IPS-18c (cell line): ENCODE measurements at regions not wholly inside any gene's neighbourhood (a gene's known extent, or its start where the extent isn't known, plus 50 kb on each side); places are given as distances from the start of the nearest gene placed in this dataset.

Experiments used
- H3K4me3 ChIP-seq: 2 replicates; pipeline ENCODE4 v1.7.0; 2013; ENCODE audit warnings: low read depth, mild to moderate bottlenecking, low read length, moderate library complexity; ENCODE audit not compliant: insufficient read depth
- H3K9me3 ChIP-seq: one replicate; pipeline ENCODE4 v1.6.1; 2013; ENCODE audit warnings: mild to moderate bottlenecking, low read length, moderate library complexity; ENCODE audit not compliant: control insufficient read depth, insufficient read depth

DNA sequence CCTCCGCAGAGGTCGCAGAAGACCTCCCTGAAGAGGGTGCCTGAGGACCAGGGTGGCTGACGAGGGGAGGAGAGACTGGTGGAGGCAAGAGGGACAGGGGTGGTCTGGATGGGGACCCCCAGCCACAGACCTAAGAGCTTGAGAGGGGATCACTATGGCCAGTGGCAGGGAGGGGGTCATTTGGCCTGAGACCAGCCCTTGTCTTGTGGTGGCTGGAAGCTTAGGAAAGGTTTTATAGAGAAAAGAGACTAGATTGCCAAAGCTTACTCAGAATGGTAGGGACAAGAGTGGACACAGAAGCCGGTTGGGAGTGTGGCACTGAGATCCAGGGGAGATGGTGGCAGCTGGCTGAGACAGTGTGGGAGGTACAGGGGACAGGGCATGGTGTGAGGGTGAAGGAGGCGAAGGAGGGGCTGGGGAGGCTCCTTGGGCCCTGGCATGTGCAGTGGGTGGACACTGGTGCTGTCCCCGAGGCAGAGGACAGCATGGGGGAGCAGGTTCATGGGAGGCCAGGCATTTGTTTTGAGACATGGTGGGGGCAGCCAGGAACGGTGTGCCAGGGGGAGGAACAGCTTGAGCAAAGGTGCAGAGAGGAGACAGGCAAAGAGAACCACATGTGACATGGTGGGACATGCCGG lies 123.0 kb downstream of the C9orf50 start:
- Histone ChIP-seq H3K9me3 (no peaks in the 10 kb centered on the region), H3K4me3 (no peak overlapping the region; the same call in 1 of the 2 replicates)

- Histone ChIP-seq H3K4me3 (peak overlapping the region; percentile 59; the same call in 1 of the 2 replicates), H3K9me3 (no peaks in the 10 kb centered on the region)
Observed at GRCh38 chr9:129497005-129497812, 123.7 kb downstream of the C9orf50 start.

DNA sequence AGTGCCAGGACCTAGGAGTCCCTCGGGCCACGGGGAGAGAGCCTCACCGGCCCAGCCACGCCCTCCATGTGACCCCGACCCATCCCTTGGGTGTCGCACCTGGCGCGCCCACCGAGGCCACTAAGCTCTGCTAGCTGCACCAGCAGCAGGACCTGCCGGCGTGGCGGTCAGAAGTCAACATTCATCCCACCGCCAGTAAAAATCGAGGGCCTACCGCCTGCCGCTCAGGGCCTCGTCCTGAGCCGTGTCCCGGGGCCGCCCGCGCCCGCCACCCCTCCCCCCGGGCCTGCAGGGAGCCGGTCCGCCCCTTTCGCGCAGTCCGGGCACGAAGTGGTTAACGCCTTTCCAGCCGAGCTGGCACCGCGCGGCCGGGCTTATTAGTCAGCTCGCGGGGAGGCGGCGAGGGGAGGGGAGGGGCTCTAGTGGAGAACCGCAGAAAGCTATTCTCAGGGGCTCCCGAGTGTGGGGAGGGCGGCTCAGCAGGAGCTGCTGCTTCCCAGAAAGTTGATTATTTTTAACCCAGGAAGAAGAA lies 124.4 kb downstream of the C9orf50 start:
- no peaks in the 10 kb centered on the region for H3K9me3 ChIP-seq
- peak overlapping the region; percentile 59 for H3K4me3 ChIP-seq

DNA sequence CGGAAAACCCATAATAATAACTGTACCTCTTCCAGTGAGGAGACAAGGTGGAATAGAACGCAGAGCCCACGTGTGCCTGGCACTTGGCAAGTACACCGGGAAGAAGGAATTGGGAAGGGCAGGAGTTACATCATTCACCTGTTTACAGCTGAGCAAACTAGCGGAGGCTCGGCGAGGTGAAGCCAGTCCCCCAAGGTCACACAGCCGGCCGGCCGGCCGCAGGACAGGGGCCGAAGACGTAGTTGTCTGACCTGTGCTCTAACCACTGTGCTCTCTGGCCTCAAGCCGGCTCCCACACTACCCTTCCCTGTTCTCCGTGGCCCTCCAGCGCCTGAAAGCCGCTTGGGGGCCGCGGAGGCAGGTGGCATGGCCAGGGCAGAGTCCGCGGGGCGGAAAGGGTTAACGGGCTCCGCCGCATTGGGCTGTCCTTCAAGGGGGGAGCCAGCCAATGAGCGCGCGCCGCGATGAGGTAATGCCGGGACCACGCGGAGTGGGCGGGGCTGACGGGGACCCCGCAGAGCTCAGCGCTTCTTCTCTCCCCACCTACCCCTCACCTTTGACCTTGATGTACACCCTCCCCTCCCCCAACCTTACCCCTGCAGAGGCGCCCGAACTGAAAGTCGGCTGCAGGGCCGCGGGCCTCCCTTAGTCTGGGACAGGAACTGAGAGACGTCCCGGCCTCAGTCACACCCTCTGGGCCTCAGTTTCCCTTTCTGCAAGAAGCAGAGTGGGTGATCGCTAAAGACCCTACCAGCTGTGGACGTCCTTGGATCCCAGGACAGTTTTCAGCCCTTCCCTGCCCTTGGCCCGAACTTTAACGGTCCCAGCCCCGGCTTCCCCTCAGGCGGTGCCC lies 125.1 kb downstream of the C9orf50 start:
- H3K9me3 ChIP-seq = no peaks in the 10 kb centered on the region
- H3K4me3 ChIP-seq = peak overlapping the region; percentile 59

- no peaks in the 10 kb centered on the region for H3K9me3 ChIP-seq
- no peak overlapping the region for H3K4me3 ChIP-seq
Observed at GRCh38 chr9:129494113-129494789, 126.7 kb downstream of the C9orf50 start.

- Histone ChIP-seq H3K4me3 (no peak overlapping the region), H3K9me3 (no peaks in the 10 kb centered on the region)
Observed at GRCh38 chr9:129493706-129494047, 127.2 kb downstream of the C9orf50 start.

GRCh38 chr9:129493002-129493705 lies 127.7 kb downstream of the C9orf50 start:
- H3K9me3 ChIP-seq = no peaks in the 10 kb centered on the region
- H3K4me3 ChIP-seq = no peak overlapping the region

- Histone ChIP-seq H3K4me3 (no peak overlapping the region), H3K9me3 (no peaks in the 10 kb centered on the region)
Observed at GRCh38 chr9:129491487-129491855, 129.4 kb downstream of the C9orf50 start.

DNA sequence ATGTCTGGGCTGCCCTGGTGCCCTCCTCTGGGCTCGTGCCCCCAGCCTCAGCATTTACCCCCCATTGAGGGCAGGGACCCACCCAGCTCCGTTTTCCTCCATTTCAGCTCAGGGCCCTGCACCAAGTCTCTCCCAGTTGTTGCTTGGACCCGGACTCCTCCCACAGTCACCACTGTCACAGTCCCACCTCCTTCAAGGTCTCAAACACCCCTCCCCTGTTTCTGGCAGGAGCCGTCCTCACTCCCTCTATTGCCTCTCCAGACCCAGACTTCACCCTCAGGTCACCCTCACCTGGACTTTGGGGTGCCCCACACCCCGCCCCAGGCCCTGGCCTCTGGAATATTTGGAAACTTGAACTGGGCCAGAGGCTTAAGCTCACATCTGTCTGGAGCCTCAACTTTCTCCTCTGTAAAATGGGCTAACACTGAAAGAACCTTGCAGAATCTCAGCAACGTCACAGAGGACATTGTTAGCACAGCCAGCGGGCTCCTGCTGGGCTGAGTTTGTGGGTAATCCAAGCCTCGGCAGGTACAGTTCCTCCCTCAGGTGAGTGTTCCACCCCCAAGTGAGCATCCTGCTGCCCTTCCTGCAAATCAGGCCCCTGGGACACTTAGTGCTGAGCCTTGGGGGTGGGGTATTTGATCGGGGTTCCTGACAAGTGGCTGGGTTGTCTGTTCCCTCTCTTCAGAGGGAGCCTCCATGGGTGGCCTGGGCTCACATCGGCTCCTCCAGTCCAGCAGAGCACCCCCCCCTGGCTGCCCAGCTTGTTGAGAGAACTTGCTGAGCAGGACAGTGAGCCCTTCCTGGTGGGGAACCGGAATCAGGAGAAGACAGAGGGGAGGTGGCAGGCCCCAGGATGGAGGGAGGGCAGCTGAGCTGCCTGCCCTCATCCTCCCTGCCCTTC lies 130.1 kb downstream of the C9orf50 start:
- Histone ChIP-seq H3K4me3 (no peak overlapping the region), H3K9me3 (no peaks in the 10 kb centered on the region)

DNA sequence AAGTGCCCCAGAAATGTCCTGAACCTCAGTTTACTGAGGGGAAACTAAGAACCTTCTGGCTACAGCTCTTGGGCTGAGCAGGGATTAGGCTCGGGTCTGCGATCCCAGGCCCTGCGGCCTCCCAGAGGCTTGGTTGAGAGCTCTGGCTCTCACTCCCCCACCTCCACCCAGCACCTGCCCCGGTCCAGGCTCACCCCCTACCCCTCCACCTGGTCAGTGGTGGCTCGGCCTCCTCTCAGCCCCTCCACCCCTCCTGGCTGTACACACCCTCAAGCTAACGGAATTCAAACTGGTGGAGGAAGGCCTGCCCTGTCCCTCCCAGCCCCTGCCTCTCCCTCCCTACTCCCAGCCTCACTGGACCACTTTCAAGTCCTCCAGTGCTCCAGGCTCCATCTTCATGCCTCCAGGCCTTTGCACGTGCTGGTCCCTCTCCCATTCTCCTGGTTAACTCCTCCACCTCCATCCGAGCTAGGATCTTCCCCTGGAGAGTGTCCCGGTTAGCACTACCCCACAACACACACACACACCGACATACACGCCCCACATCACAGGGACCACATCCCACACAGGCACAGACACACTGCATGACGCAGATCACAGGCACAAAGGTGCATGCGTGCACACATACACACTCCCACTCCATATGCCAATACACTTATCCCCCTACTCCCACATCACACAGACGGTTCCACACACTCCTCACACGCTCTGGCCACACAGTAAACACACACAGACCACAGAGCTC lies 130.9 kb downstream of the C9orf50 start:
- Histone ChIP-seq H3K9me3 (no peaks in the 10 kb centered on the region), H3K4me3 (no peak overlapping the region)

DNA sequence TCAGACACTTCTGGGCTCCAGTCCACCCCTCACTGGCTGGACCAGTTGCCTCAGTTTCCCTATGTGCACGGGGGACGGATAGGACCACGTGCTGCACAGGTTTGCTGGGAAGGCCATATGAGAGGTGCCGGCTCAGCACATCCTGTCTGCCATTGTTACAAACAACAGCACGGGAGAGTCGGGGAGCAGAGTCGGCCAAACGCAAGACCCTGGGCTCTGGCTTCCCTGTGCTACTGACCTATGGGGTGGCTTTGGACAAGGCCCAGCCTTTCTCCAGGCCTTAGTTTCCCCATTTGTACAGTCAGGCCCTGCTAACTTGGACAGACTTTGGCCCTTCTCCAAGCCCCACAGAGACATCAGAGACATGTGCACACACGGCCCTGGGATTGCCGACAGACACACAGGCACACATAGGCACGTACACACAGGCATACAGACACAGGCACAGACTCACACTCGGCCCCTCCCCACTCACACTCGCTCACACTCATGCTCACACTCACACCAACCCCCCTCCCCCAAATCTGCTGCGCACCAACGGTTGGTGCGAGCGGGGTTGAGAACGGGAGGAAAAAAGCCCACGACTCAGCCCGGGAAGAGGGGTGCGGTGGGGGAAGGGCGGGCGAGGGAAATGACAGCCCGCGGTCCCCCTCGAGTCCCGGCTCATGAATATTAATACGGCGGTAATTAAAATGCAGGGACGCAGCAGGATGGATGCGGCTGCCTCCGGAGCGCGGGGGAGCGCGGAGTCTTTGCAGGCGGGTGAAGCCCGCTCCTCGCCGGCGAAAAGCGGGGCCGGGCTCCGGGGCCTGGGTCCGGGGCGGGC lies 133.0 kb downstream of the C9orf50 start:
- Histone ChIP-seq H3K9me3 (no peaks in the 10 kb centered on the region), H3K4me3 (peak overlapping the region; percentile 43)

DNA sequence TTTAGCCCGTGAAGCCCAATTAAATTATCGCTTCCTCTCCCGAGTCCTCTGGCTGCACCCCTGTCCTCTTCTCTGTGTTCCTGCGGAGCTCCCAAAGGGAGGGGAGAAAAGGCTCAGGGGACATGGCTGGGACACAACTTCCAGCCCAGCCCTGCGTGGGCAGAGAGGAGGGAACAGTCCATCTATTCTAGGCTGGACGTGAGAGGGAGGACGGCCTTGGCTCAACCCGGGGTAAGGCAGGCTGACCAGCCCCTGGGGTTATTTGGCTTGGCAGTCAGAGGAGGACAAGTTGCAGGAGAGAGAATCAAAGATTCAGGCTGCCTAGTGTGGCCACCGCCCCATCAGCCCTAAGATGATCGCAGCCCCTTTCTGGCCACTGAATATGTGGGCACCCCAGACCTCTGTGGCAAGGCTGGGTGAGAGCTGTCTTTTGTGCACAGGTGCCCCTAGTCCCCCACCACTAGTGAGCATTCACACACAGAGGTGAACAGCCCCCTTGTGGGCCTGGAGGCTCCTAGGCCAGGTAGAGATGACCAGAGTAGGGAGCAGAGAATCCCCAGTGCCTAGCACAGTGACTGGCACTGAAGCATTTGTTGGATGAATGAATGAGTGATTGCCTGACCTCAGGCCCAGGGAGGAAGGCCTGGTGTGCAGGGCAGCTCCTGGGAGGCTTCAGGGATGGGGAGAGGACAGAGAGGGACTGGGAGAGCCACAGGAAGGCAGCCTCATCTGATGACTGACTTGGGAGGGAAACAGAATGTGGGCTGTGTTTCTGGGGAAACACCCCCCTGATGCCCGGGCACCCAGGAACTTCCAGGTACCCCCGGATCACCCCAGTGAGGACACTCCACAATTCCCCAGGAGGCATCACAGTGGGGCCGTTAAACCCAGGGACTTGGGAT lies 133.9 kb downstream of the C9orf50 start:
- H3K9me3 ChIP-seq = no peaks in the 10 kb centered on the region
- no peak overlapping the region for H3K4me3 ChIP-seq

DNA sequence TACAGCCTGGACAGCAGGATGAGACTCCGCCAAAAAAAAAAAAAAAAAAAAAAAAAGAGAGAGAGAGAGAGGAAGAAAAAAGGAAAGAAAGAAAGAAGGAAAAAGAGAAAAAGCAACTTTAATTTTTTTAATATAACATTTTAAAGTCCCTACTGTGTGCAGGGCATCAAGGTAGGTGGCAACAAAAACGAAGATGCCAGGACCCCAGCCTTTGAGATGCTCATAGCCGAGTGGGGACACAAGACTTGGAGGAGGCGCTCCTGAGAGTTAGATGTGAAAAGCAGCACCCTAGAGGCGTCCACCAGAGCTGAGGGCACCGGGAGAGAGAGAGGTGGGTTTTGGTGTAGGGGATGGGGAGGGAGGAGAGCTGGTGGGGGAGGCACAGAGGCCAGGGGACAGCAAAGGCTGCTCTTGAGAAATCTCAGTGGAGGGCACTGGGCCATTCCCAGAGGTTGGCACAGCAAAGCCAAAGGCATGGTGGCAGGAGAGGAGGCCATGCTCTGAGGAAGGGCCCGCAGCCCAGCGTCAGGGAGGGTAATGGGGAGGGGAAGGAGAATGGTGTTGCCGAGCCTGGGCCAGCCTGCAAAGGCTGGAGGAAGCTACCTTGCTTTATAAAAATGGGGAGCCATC lies 135.6 kb downstream of the C9orf50 start:
- no peaks in the 10 kb centered on the region for H3K9me3 ChIP-seq
- no peak overlapping the region for H3K4me3 ChIP-seq
